GM23248 (cell line): ENCODE measurements at regions not wholly inside any gene's neighbourhood (a gene's known extent, or its start where the extent isn't known, plus 50 kb on each side); places are given as distances from the start of the nearest gene placed in this dataset.
"Not testable (repeated sequence)": the region's sequence is repeated elsewhere in the genome, so short reads cannot be mapped to it uniquely, and the experiment has no call there.

ENCODE experiments used
- DNase-seq: peaks from one replicate; pipeline ENCODE4 v3.0.0-alpha.2; 2015
- H2AFZ ChIP-seq: fragments of 200-600 bp; sonication (generic); 2 replicates; pipeline ENCODE4 v1.6.1; 2016; ENCODE audit warnings: antibody characterized with exemption
- H3F3A ChIP-seq: fragments of 200-600 bp; sonication (generic); 2 replicates; pipeline ENCODE4 v1.6.1; 2016; ENCODE audit warnings: mild to moderate bottlenecking, antibody characterized with exemption, mixed run types; ENCODE audit not compliant: insufficient read depth
- H3K27ac ChIP-seq: fragments of 200-600 bp; sonication (generic); 2 replicates; pipeline ENCODE4 v1.5.1; 2016; ENCODE audit warnings: mild to moderate bottlenecking
- H3K27me3 ChIP-seq: fragments of 200-600 bp; sonication (generic); replicated peaks from 2 replicates; pipeline ENCODE4 v1.6.1; 2016; ENCODE audit warnings: mild to moderate bottlenecking; ENCODE audit not compliant: insufficient read depth
- H3K36me3 ChIP-seq: fragments of 200-600 bp; sonication (generic); 2 replicates; pipeline ENCODE4 v1.6.1; 2016; ENCODE audit warnings: low read depth, mild to moderate bottlenecking
- H3K4me1 ChIP-seq: fragments of 200-600 bp; sonication (generic); 2 replicates; pipeline ENCODE4 v1.6.1; 2016; ENCODE audit warnings: mild to moderate bottlenecking; ENCODE audit not compliant: insufficient read depth
- H3K4me2 ChIP-seq: fragments of 200-600 bp; sonication (generic); one replicate; pipeline ENCODE4 v1.6.1; 2016; ENCODE audit warnings: mild to moderate bottlenecking; ENCODE audit not compliant: unreplicated experiment
- H3K4me3 ChIP-seq: fragments of 200-600 bp; sonication (generic); 2 replicates; pipeline ENCODE4 v1.5.1; 2016; ENCODE audit warnings: mild to moderate bottlenecking
- H3K79me2 ChIP-seq: fragments of 200-600 bp; sonication (generic); 2 replicates; pipeline ENCODE4 v1.6.1; 2016; ENCODE audit warnings: mild to moderate bottlenecking; ENCODE audit not compliant: insufficient read depth
- H3K9ac ChIP-seq: fragments of 200-600 bp; sonication (generic); 2 replicates; pipeline ENCODE4 v1.6.1; 2016; ENCODE audit warnings: mild to moderate bottlenecking
- H3K9me2 ChIP-seq: fragments of 200-600 bp; sonication (generic); 2 replicates; pipeline ENCODE4 v1.6.1; 2016; ENCODE audit warnings: mixed run types, mild to moderate bottlenecking, moderate library complexity; ENCODE audit not compliant: insufficient read depth
- H3K9me3 ChIP-seq: fragments of 200-600 bp; sonication (generic); one replicate; pipeline ENCODE4 v1.6.1; 2017; ENCODE audit warnings: low read depth
- H4K20me1 ChIP-seq: fragments of 200-600 bp; sonication (generic); 2 replicates; pipeline ENCODE4 v1.6.0; 2016; ENCODE audit not compliant: insufficient read depth
- EZH2 ChIP-seq: fragments of 200-600 bp; sonication (generic); IDR thresholded peaks from 2 replicates; pipeline ENCODE4 v1.6.1; 2018; ENCODE audit warnings: antibody characterized with exemption, mild to moderate bottlenecking; ENCODE audit not compliant: insufficient read depth, poor library complexity, severe bottlenecking
- EZH2phosphoT487 ChIP-seq: fragments of 200-600 bp; sonication (generic); IDR thresholded peaks from 2 replicates; pipeline ENCODE4 v1.6.1; 2018; ENCODE audit warnings: antibody characterized with exemption, moderate library complexity, mild to moderate bottlenecking, low read depth; ENCODE audit not compliant: insufficient read depth
- WGBS, 2 experiments: methylation state at CpG; one replicate each; pipeline ENCODE4 v1.1.6; 2015 to 2017; ENCODE audit warnings: low lambda C conversion rate in 2 of 2, low coverage in 1 of 2; ENCODE audit errors: missing lambda C conversion rate in 2 of 2; 5-methylcytosine and 5-hydroxymethylcytosine counted together
- in situ Hi-C: fragments of 300-500 bp; cut with MboI; formaldehyde crosslinking; loops from 2 replicates; pipeline ENCODE4 v1.15.0; 2020

- TF ChIP-seq EZH2: no peak
- no peak for TF ChIP-seq EZH2phosphoT487
- no peaks in the 10 kb centered on the region for H3K27me3 ChIP-seq
- no peak for DNase-seq
- H3K4me1 ChIP-seq: no peaks in the 10 kb centered on the region
- WGBS, 2 experiments: 0% methylated on average over 1 of the region's 1 CpG
- no peaks in the 10 kb centered on the region for H3K9me2 ChIP-seq
- H2AFZ ChIP-seq: no peak overlapping the region
- no peaks in the 10 kb centered on the region for H3K9me3 ChIP-seq
- H3F3A ChIP-seq: no peaks in the 10 kb centered on the region
- in situ Hi-C loops: no loop called here
- no peak overlapping the region for H3K4me3 ChIP-seq
- no peak overlapping the region for H3K4me2 ChIP-seq
- no peaks in the 10 kb centered on the region for H4K20me1 ChIP-seq
- no peak overlapping the region for H3K27ac ChIP-seq
- no peaks in the 10 kb centered on the region for H3K36me3 ChIP-seq
- H3K9ac ChIP-seq: no peak overlapping the region
- H3K79me2 ChIP-seq: no peaks in the 10 kb centered on the region
Measured at GRCh38 chr11:21710809-21711208, 482.1 kb upstream of the ANO5 start.

- DNase-seq: no peak
- H3K4me1 ChIP-seq: no peaks in the 10 kb centered on the region
- no peaks in the 10 kb centered on the region for H4K20me1 ChIP-seq
- H3K27ac ChIP-seq: no peak overlapping the region
- H3K9me2 ChIP-seq: no peaks in the 10 kb centered on the region
- no peak overlapping the region for H3K9ac ChIP-seq
- no peaks in the 10 kb centered on the region for H3F3A ChIP-seq
- H3K36me3 ChIP-seq: no peaks in the 10 kb centered on the region
- WGBS, 2 experiments: 9 to 15% methylated on average over 2 of the region's 2 CpGs
- H3K27me3 ChIP-seq: no peaks in the 10 kb centered on the region
- no peak overlapping the region for H3K4me2 ChIP-seq
- no peaks in the 10 kb centered on the region for H3K79me2 ChIP-seq
- no peak for TF ChIP-seq EZH2phosphoT487
- TF ChIP-seq EZH2: no peak
- no peak overlapping the region for H2AFZ ChIP-seq
- H3K4me3 ChIP-seq: no peak overlapping the region
- no peaks in the 10 kb centered on the region for H3K9me3 ChIP-seq
- in situ Hi-C loops: no loop called here
Measured at GRCh38 chr11:21711341-21711740, 481.5 kb upstream of the ANO5 start.

GRCh38 chr11:21723678-21724077 is 469.2 kb upstream of the ANO5 start:
- Histone ChIP-seq H3K9me2 (no peaks in the 10 kb centered on the region), H3K9ac (no peak overlapping the region), H4K20me1 (no peaks in the 10 kb centered on the region), H3K4me1 (no peaks in the 10 kb centered on the region), H3K79me2 (no peaks in the 10 kb centered on the region), H3K9me3 (peaks cover under 1% of the 10 kb centered on the region), H2AFZ (no peak overlapping the region), H3K4me2 (no peak overlapping the region), H3F3A (no peaks in the 10 kb centered on the region), H3K27ac (no peak overlapping the region), H3K4me3 (no peak overlapping the region), H3K36me3 (no peaks in the 10 kb centered on the region), H3K27me3 (no peaks in the 10 kb centered on the region)
- DNase-seq: no peak
- in situ Hi-C loops: no loop called here
- no peak for TF ChIP-seq EZH2phosphoT487
- TF ChIP-seq EZH2: no peak

DNA sequence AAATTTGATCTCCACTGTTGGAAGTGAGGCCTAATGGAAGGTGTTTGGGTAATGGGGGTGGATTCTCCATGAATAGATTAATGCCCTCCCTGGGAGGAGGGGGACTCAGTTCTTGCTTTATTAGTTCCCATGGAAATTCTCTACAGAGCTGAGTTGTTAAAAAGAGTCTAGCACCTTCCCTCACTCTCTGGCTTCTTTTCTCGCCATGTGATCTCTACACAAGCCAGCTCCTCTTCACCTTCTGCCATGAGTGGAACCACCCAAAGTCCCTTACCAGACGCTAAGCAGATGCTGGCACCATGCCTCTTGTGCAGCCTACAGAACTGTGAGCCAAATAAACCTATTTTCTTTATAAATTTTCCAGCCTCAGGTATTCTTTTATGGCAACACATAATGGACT is 465.8 kb upstream of the ANO5 start:
- WGBS, 2 experiments: 11 to 14% methylated on average over 2 of the region's 2 CpGs
- Histone ChIP-seq H3K4me3 (no peak overlapping the region), H3K9me3 (peaks cover 3% of the 10 kb centered on the region), H3K9me2 (no peaks in the 10 kb centered on the region), H4K20me1 (no peaks in the 10 kb centered on the region), H3K4me2 (no peak overlapping the region), H3K27me3 (no peaks in the 10 kb centered on the region), H3K27ac (no peak overlapping the region), H2AFZ (no peak overlapping the region), H3F3A (no peaks in the 10 kb centered on the region), H3K36me3 (no peaks in the 10 kb centered on the region), H3K79me2 (no peaks in the 10 kb centered on the region), H3K9ac (no peak overlapping the region), H3K4me1 (no peaks in the 10 kb centered on the region)
- TF ChIP-seq EZH2phosphoT487: no peak
- no peak for TF ChIP-seq EZH2
- DNase-seq: no peak
- in situ Hi-C loops: no loop called here

DNA sequence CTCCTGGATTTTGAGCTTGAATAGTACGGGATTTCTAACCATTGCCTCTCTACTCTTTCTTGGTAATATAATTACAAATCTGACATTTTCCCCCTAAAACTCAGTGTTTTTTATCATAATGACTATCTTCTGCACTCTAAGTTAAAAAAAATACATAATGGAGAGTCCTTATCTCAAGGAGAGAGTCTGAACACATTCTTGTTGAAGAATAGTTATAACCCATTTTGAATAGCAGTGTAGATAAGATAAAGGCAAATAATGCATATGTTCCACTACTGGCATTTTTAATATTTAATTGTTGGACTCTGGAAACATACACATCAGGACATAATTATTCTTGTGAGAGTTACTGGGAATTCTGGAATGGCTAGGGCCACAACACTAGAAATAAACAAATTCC is 456.5 kb upstream of the ANO5 start:
- no peak overlapping the region for H2AFZ ChIP-seq
- no peaks in the 10 kb centered on the region for H3K9me3 ChIP-seq
- H3K27ac ChIP-seq: no peak overlapping the region
- H3K9me2 ChIP-seq: no peaks in the 10 kb centered on the region
- no peaks in the 10 kb centered on the region for H3F3A ChIP-seq
- no peak overlapping the region for H3K9ac ChIP-seq
- WGBS, 2 experiments: 0 to 5% methylated on average over 1 of the region's 1 CpG
- H3K4me3 ChIP-seq: no peak overlapping the region
- H4K20me1 ChIP-seq: no peaks in the 10 kb centered on the region
- H3K79me2 ChIP-seq: no peaks in the 10 kb centered on the region
- no peaks in the 10 kb centered on the region for H3K36me3 ChIP-seq
- no peak for DNase-seq
- H3K4me2 ChIP-seq: no peak overlapping the region
- in situ Hi-C loops: no loop called here
- no peaks in the 10 kb centered on the region for H3K27me3 ChIP-seq
- H3K4me1 ChIP-seq: no peaks in the 10 kb centered on the region
- TF ChIP-seq EZH2: no peak
- no peak for TF ChIP-seq EZH2phosphoT487

- H3K36me3 ChIP-seq, H3K4me3 ChIP-seq, H3K4me1 ChIP-seq, DNase-seq, H3K27ac ChIP-seq, H3K9me2 ChIP-seq, H2AFZ ChIP-seq, in situ Hi-C loops, H3K9me3 ChIP-seq, H4K20me1 ChIP-seq, H3K79me2 ChIP-seq, H3K27me3 ChIP-seq, H3K9ac ChIP-seq, H3F3A ChIP-seq, H3K4me2 ChIP-seq: not testable (repeated sequence)
- 62 to 68% methylated on average over 34 to 37 of the region's 37 CpGs for WGBS, 2 experiments
Measured at GRCh38 chr11:21752475-21753243, 440.2 kb upstream of the ANO5 start.

DNA sequence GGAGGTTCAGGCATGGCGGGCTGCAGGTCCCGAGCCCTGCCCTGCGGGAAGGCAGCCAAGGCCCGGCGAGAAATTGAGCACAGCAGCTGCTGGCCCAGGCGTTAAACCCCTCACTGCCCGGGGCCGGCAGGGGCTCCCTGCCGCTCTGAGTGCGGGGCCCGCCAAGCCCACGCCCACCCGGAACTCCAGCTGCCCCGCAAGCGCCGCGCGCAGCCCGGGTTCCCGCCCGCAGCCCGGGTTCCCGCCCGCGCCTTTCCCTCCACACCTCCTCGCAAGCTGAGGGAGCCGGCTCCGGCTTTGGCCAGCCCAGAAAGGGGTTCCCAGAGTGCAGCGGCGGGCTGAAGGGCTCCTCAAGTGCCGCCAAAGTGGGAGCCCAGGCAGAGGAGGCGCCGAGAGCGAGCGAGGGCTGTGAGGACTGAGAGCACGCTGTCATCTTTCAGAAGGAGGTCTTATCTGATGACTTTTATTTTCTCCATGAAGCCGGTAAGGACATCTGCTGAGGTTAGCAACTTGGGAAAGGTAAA is 439.6 kb upstream of the ANO5 start:
- H3K36me3 ChIP-seq, H3K4me2 ChIP-seq, H3K79me2 ChIP-seq, H4K20me1 ChIP-seq, H3K4me1 ChIP-seq, H3K27me3 ChIP-seq, H3K9me2 ChIP-seq, H3K4me3 ChIP-seq, H3K27ac ChIP-seq, DNase-seq, in situ Hi-C loops, H3K9me3 ChIP-seq, H3F3A ChIP-seq, H3K9ac ChIP-seq, H2AFZ ChIP-seq: not testable (repeated sequence)
- WGBS, 2 experiments: 70% methylated on average over 14 to 15 of the region's 37 CpGs
